IMR-90 (cell line): ENCODE measurements at regions not wholly inside any gene's neighbourhood (a gene's known extent, or its start where the extent isn't known, plus 50 kb on each side); places are given as distances from the start of the nearest gene placed in this dataset.

Experiments
- ATAC-seq: fragments of 200-7000 bp; cut with Tn5 transposase; 2 replicates; pipeline ENCODE4 v1.9.1; 2020; ENCODE audit warnings: low read depth, mild to moderate bottlenecking, moderate library complexity
- BruUV-seq: library from RNA; stranded (reverse); fragments of 400-500 nt; replicated peaks from 2 replicates; lab custom pipeline; 2021; lab: Mats Ljungman, UMichigan
- CTCF ChIA-PET: fragments of 300-600 bp; formaldehyde crosslinking; extraction: SDS; loops from one replicate; lab custom pipeline; 2021; ENCODE audit warnings: antibody characterized with exemption; lab: Yijun Ruan, JAX
- POLR2A ChIA-PET: fragments of 300-600 bp; sonication (Branson Sonifier 250); formaldehyde crosslinking; loops from one replicate; lab custom pipeline; 2022; ENCODE audit warnings: antibody characterized with exemption; ENCODE audit not compliant: unreplicated experiment; lab: Charles Lee
- DNase-seq: peaks from one replicate; pipeline ENCODE4 v3.0.0; 2013
- H2AFZ ChIP-seq: replicated peaks from 2 replicates; pipeline ENCODE3; 2013; ENCODE audit warnings: low read length, mild to moderate bottlenecking; ENCODE audit not compliant: poor library complexity
- H2AK5ac ChIP-seq: 2 replicates; pipeline ENCODE4 v1.6.1; 2013; ENCODE audit warnings: low read depth, low read length, inconsistent platforms
- H2AK9ac ChIP-seq: replicated peaks from 2 replicates; pipeline ENCODE3; 2013; ENCODE audit warnings: mild to moderate bottlenecking, low read depth, low read length, moderate library complexity; ENCODE audit not compliant: poor library complexity
- H2BK120ac ChIP-seq: 2 replicates; pipeline ENCODE4 v1.6.1; 2013; ENCODE audit warnings: low read depth, low read length, inconsistent platforms
- H2BK15ac ChIP-seq: 3 replicates; pipeline ENCODE4 v1.6.1; 2013; ENCODE audit warnings: low read depth, low read length, inconsistent platforms
- H2BK20ac ChIP-seq: 2 replicates; pipeline ENCODE4 v1.6.1; 2013; ENCODE audit warnings: low read depth, mild to moderate bottlenecking, inconsistent platforms, low read length, moderate library complexity
- H2BK5ac ChIP-seq: 2 replicates; pipeline ENCODE4 v1.6.1; 2013; ENCODE audit warnings: mild to moderate bottlenecking, low read depth, low read length, inconsistent platforms; ENCODE audit not compliant: poor library complexity, severe bottlenecking
- H3K14ac ChIP-seq: replicated peaks from 2 replicates; pipeline ENCODE4 v1.6.1; 2013; ENCODE audit warnings: low read depth, low read length, inconsistent platforms
- H3K18ac ChIP-seq: 2 replicates; pipeline ENCODE4 v1.6.1; 2013; ENCODE audit warnings: low read depth, low read length, control low read depth
- H3K23ac ChIP-seq: 2 replicates; pipeline ENCODE4 v1.6.1; 2013; ENCODE audit warnings: low read depth, low read length, inconsistent platforms
- H3K27ac ChIP-seq: 2 replicates; pipeline ENCODE4 v1.5.1; 2013; ENCODE audit warnings: mild to moderate bottlenecking, control low read depth, low read length; ENCODE audit not compliant: insufficient read depth
- H3K27me3 ChIP-seq: 2 replicates; pipeline ENCODE4 v1.6.1; 2013; ENCODE audit warnings: low read length; ENCODE audit not compliant: control insufficient read depth, insufficient read depth
- H3K36me3 ChIP-seq: 2 replicates; pipeline ENCODE4 v1.6.1; 2013; ENCODE audit warnings: low read length, mixed read lengths; ENCODE audit not compliant: control insufficient read depth, insufficient read depth
- H3K4ac ChIP-seq: 2 replicates; pipeline ENCODE4 v1.6.1; 2013; ENCODE audit warnings: low read depth, low read length, inconsistent platforms
- H3K4me1 ChIP-seq: 2 replicates; pipeline ENCODE4 v1.6.1; 2013; ENCODE audit warnings: low read length, mixed read lengths; ENCODE audit not compliant: control insufficient read depth, insufficient read depth
- H3K4me2 ChIP-seq: 2 replicates; pipeline ENCODE4 v1.6.1; 2013; ENCODE audit warnings: low read depth, mild to moderate bottlenecking, control low read depth, low read length, moderate library complexity
- H3K4me3 ChIP-seq: 2 replicates; pipeline ENCODE4 v1.5.1; 2013; ENCODE audit warnings: low read depth, mild to moderate bottlenecking, control low read depth, low read length, moderate library complexity; ENCODE audit not compliant: insufficient read depth
- H3K56ac ChIP-seq: 2 replicates; pipeline ENCODE4 v1.6.1; 2013; ENCODE audit warnings: low read length, inconsistent platforms; ENCODE audit not compliant: insufficient read depth; ENCODE audit errors: extremely low read depth
- H3K79me1 ChIP-seq, 2 experiments: 2 replicates each; pipeline ENCODE4 v1.6.1; 2013; ENCODE audit warnings: low read length in 2 of 2, inconsistent platforms in 1 of 2, low read depth in 1 of 2
- H3K9ac ChIP-seq: 2 replicates; pipeline ENCODE4 v1.6.1; 2013; ENCODE audit warnings: low read depth, low read length, control low read depth
- H3K9me1 ChIP-seq: 2 replicates; pipeline ENCODE4 v1.6.1; 2013; ENCODE audit warnings: low read length, inconsistent platforms; ENCODE audit not compliant: insufficient read depth
- H3K9me3 ChIP-seq: 2 replicates; pipeline ENCODE4 v1.6.1; 2013; ENCODE audit warnings: low read length; ENCODE audit not compliant: control insufficient read depth, insufficient read depth
- H4K20me1 ChIP-seq: 2 replicates; pipeline ENCODE4 v1.6.1; 2013; ENCODE audit warnings: low read length, inconsistent platforms; ENCODE audit not compliant: insufficient read depth
- H4K5ac ChIP-seq: 2 replicates; pipeline ENCODE4 v1.6.1; 2013; ENCODE audit warnings: mild to moderate bottlenecking, low read depth, low read length, control low read depth
- H4K8ac ChIP-seq, 2 experiments: 2 replicates each; pipeline ENCODE4 v1.6.1; 2013; ENCODE audit warnings: low read depth in 2 of 2, low read length in 2 of 2, control low read depth in 1 of 2, inconsistent platforms in 1 of 2
- H4K91ac ChIP-seq: 2 replicates; pipeline ENCODE4 v1.6.1; 2013; ENCODE audit warnings: low read depth, low read length, inconsistent platforms; ENCODE audit not compliant: insufficient read depth
- BHLHE40 ChIP-seq: fragments of 150-350 bp; IDR thresholded peaks from 2 replicates; pipeline ENCODE4 v1.6.1; 2016; ENCODE audit warnings: mild to moderate bottlenecking, low read depth, low read length
- CEBPB ChIP-seq: IDR thresholded peaks from 2 replicates; pipeline ENCODE4 v1.6.1; 2012; ENCODE audit warnings: low read depth, low read length, improper control_type of control experiment
- FOS ChIP-seq: fragments of 150-350 bp; IDR thresholded peaks from 2 replicates; pipeline ENCODE4 v1.6.1; 2016; ENCODE audit warnings: low read depth, low read length
- MAFK ChIP-seq: IDR thresholded peaks from 2 replicates; pipeline ENCODE4 v1.6.1; 2012; ENCODE audit warnings: low read depth, low read length, improper control_type of control experiment
- MAZ ChIP-seq: IDR thresholded peaks from 2 replicates; pipeline ENCODE4 v1.6.1; 2012; ENCODE audit warnings: low read depth, mild to moderate bottlenecking, low read length, improper control_type of control experiment, moderate library complexity, borderline replicate concordance
- MXI1 ChIP-seq: IDR thresholded peaks from 2 replicates; pipeline ENCODE4 v1.6.1; 2012; ENCODE audit warnings: low read depth, mild to moderate bottlenecking, low read length, moderate library complexity, borderline replicate concordance
- POLR2A ChIP-seq: IDR thresholded peaks from 2 replicates; pipeline ENCODE4 v1.6.1; 2012; ENCODE audit warnings: mild to moderate bottlenecking, low read depth, low read length
- SMC3 ChIP-seq: fragments of 150-350 bp; IDR thresholded peaks from 2 replicates; pipeline ENCODE4 v1.6.1; 2016; ENCODE audit warnings: low read depth, mild to moderate bottlenecking, antibody characterized with exemption, low read length, moderate library complexity
- WGBS, 2 experiments: methylation state at CpG; one replicate each; pipeline versions ENCODE4 v1.1.5 to v1.1.7; 2013; ENCODE audit warnings: missing lambda C conversion rate in 2 of 2; ENCODE audit not compliant: insufficient read length in 1 of 2; ENCODE audit errors: extremely low coverage in 2 of 2; 5-methylcytosine and 5-hydroxymethylcytosine counted together
- dilution Hi-C: fragments of 300-500 bp; cut with HindIII; formaldehyde crosslinking; loops from one replicate; pipeline ENCODE4 v1.14.3; 2018; ENCODE audit warnings: low sequenced_read_pairs; ENCODE audit not compliant: unreplicated experiment
- in situ Hi-C: fragments of 300-500 bp; cut with MboI; formaldehyde crosslinking; loops from 3 replicates; pipeline ENCODE4 v1.14.3; 2019; ENCODE audit warnings: low sequenced_read_pairs, inconsistent platforms, mixed read lengths
- intact Hi-C: fragments of 100-400 bp; cut with micrococcal nuclease; formaldehyde crosslinking; loops from 2 replicates; pipeline ENCODE4 v1.10.0; 2022
- TF ChIP-seq, protein P1 (sequence below): fragments of 150-350 bp; IDR thresholded peaks from 2 replicates; pipeline ENCODE4 v1.6.1; 2016; ENCODE audit warnings: low read depth, mild to moderate bottlenecking, low read length, moderate library complexity, borderline replicate concordance
- TF ChIP-seq, protein P2 (sequence below): conservative IDR thresholded peaks from 2 replicates; pipeline ENCODE4 v1.5.1; 2012; ENCODE audit warnings: mild to moderate bottlenecking, low read depth, low read length, improper control_type of control experiment

DNA sequence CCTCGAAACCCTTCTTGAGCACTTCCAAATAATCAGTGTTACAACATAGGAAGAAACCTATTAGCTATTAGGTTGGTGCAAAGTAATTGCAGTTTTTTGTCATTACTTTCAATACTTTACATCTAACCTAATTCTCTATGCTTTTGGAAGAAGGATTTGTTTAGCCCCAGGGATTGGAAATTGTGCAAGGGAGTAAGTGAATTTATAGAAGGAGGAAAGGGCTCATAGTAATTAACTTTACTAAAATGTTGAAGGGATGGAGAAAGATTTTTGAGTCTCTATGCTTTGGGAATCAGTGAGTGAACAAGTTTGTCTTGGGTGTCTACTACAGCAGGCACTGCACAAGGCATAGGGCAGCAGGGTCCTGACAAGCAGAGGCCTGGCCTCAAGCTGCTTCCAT is 261.1 kb downstream of the EN1 start:
- no peak overlapping the region for H4K8ac ChIP-seq
- intact Hi-C loops (no loop called here), in situ Hi-C loops (no loop called here), dilution Hi-C loops (no loop called here)
- no peaks in the 10 kb centered on the region for H3K4me1 ChIP-seq
- ATAC-seq (no peak), DNase-seq (no peak)
- H3K9me3 ChIP-seq = no peaks in the 10 kb centered on the region
- no CpG with 5 or more reads among the region's 1 CpG for WGBS, 2 experiments
- no peak overlapping the region for H3K9ac ChIP-seq
- no peaks in the 10 kb centered on the region; the same call in 1 of the 2 replicates for H3K27me3 ChIP-seq
- no peaks in the 10 kb centered on the region for H3K9me1 ChIP-seq
- no peak overlapping the region for H2BK20ac ChIP-seq
- H2BK5ac ChIP-seq = no peak overlapping the region
- no peak overlapping the region for H3K4ac ChIP-seq
- no peak overlapping the region for H3K4me2 ChIP-seq
- H3K27ac ChIP-seq = no peak overlapping the region
- ChIA-PET CTCF (no interaction called here), POLR2A (no interaction called here)
- no peak overlapping the region for H3K56ac ChIP-seq
- H2AK5ac ChIP-seq = no peak overlapping the region
- H2AK9ac ChIP-seq = no peak overlapping the region
- no peaks in the 10 kb centered on the region for H4K20me1 ChIP-seq
- H3K79me1 ChIP-seq = no peaks in the 10 kb centered on the region
- TF ChIP-seq, protein P1, sequence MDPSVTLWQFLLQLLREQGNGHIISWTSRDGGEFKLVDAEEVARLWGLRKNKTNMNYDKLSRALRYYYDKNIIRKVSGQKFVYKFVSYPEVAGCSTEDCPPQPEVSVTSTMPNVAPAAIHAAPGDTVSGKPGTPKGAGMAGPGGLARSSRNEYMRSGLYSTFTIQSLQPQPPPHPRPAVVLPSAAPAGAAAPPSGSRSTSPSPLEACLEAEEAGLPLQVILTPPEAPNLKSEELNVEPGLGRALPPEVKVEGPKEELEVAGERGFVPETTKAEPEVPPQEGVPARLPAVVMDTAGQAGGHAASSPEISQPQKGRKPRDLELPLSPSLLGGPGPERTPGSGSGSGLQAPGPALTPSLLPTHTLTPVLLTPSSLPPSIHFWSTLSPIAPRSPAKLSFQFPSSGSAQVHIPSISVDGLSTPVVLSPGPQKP = no peak
- TF ChIP-seq SMC3 (no peak), POLR2A (no peak), MAFK (no peak), MAZ (no peak), FOS (no peak), CEBPB (no peak), BHLHE40 (no peak), MXI1 (no peak)
- TF ChIP-seq, protein P2, sequence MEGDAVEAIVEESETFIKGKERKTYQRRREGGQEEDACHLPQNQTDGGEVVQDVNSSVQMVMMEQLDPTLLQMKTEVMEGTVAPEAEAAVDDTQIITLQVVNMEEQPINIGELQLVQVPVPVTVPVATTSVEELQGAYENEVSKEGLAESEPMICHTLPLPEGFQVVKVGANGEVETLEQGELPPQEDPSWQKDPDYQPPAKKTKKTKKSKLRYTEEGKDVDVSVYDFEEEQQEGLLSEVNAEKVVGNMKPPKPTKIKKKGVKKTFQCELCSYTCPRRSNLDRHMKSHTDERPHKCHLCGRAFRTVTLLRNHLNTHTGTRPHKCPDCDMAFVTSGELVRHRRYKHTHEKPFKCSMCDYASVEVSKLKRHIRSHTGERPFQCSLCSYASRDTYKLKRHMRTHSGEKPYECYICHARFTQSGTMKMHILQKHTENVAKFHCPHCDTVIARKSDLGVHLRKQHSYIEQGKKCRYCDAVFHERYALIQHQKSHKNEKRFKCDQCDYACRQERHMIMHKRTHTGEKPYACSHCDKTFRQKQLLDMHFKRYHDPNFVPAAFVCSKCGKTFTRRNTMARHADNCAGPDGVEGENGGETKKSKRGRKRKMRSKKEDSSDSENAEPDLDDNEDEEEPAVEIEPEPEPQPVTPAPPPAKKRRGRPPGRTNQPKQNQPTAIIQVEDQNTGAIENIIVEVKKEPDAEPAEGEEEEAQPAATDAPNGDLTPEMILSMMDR = no peak
- H4K91ac ChIP-seq = no peak overlapping the region
- no TSS peak for BruUV-seq
- H3K23ac ChIP-seq = no peak overlapping the region
- no peak overlapping the region for H3K18ac ChIP-seq
- no peak overlapping the region for H2AFZ ChIP-seq
- no peak overlapping the region for H2BK15ac ChIP-seq
- H4K5ac ChIP-seq = no peak overlapping the region
- H3K36me3 ChIP-seq = no peaks in the 10 kb centered on the region
- H3K14ac ChIP-seq = no peak overlapping the region
- no peak overlapping the region for H3K4me3 ChIP-seq
- no peak overlapping the region for H2BK120ac ChIP-seq
